Mesenchymal stem cell (in vitro differentiated cells and primary cell): ENCODE measurements at regions not wholly inside any gene's neighbourhood (a gene's known extent, or its start where the extent isn't known, plus 50 kb on each side); places are given as distances from the start of the nearest gene placed in this dataset.

Experiments used
- DNase-seq: peaks from one replicate; pipeline ENCODE4 v3.0.0-alpha.2; 2013
- H2AFZ ChIP-seq: one replicate; pipeline ENCODE4 v1.6.1; 2013; ENCODE audit warnings: low read depth, mild to moderate bottlenecking, control low read depth, inconsistent platforms, low read length, moderate library complexity
- H2AK5ac ChIP-seq: 2 replicates; pipeline ENCODE4 v1.6.1; 2013; ENCODE audit warnings: low read length, moderate library complexity, mild to moderate bottlenecking, inconsistent platforms; ENCODE audit not compliant: severe bottlenecking
- H2BK120ac ChIP-seq: one replicate; pipeline ENCODE4 v1.6.1; 2013; ENCODE audit warnings: low read depth, mild to moderate bottlenecking, inconsistent platforms, low read length, moderate library complexity
- H2BK12ac ChIP-seq, 2 experiments: one replicate each; pipeline ENCODE4 v1.6.1; 2013; ENCODE audit warnings: inconsistent platforms in 2 of 2, low read length in 2 of 2, mild to moderate bottlenecking in 2 of 2, moderate library complexity in 2 of 2, control low read depth in 1 of 2
- H2BK15ac ChIP-seq: one replicate; pipeline ENCODE4 v1.6.1; 2013; ENCODE audit warnings: mild to moderate bottlenecking, low read depth, inconsistent platforms; ENCODE audit not compliant: poor library complexity, severe bottlenecking
- H2BK5ac ChIP-seq: 2 replicates; pipeline ENCODE4 v1.6.1; 2013; ENCODE audit warnings: low read depth, mild to moderate bottlenecking, low read length, control low read depth, inconsistent platforms; ENCODE audit not compliant: poor library complexity, severe bottlenecking
- H3K14ac ChIP-seq, 2 experiments: one replicate each; pipeline ENCODE4 v1.6.1; 2013; ENCODE audit warnings: inconsistent platforms in 2 of 2, low read length in 2 of 2, control low read depth in 1 of 2, mild to moderate bottlenecking in 1 of 2, moderate library complexity in 1 of 2
- H3K18ac ChIP-seq, 2 experiments: one replicate each; pipeline ENCODE4 v1.6.1; 2013; ENCODE audit warnings: inconsistent platforms in 2 of 2, low read length in 2 of 2, control low read depth in 1 of 2, low read depth in 1 of 2, mild to moderate bottlenecking in 1 of 2
- H3K23ac ChIP-seq, 2 experiments: one replicate each; pipeline ENCODE4 v1.6.1; 2013; ENCODE audit warnings: inconsistent platforms in 2 of 2, low read length in 2 of 2, mild to moderate bottlenecking in 2 of 2, moderate library complexity in 2 of 2, control low read depth in 1 of 2
- H3K27ac ChIP-seq: 2 replicates; pipeline ENCODE4 v1.5.1; 2013; ENCODE audit warnings: mild to moderate bottlenecking, moderate library complexity, low read length, control low read depth, inconsistent platforms; ENCODE audit not compliant: poor library complexity, severe bottlenecking
- H3K27me3 ChIP-seq, 2 experiments: 2 replicates each; pipeline versions ENCODE4 v1.6.1 to v1.7.0; 2013; ENCODE audit warnings: low read length in 2 of 2, mild to moderate bottlenecking in 2 of 2, moderate library complexity in 2 of 2, control low read depth in 1 of 2, inconsistent platforms in 1 of 2; ENCODE audit not compliant: control insufficient read depth in 1 of 2, insufficient read depth in 1 of 2
- H3K36me3 ChIP-seq, 2 experiments: 2 replicates each; pipeline versions ENCODE4 v1.6.1 to v1.7.0; 2013; ENCODE audit warnings: low read length in 2 of 2, control low read depth in 1 of 2, inconsistent platforms in 1 of 2, low read depth in 1 of 2, mild to moderate bottlenecking in 1 of 2; ENCODE audit not compliant: insufficient read depth in 2 of 2, control insufficient read depth in 1 of 2
- H3K4ac ChIP-seq, 2 experiments: one replicate each; pipeline ENCODE4 v1.6.1; 2013; ENCODE audit warnings: inconsistent platforms in 2 of 2, low read length in 2 of 2, mild to moderate bottlenecking in 2 of 2, moderate library complexity in 2 of 2, control low read depth in 1 of 2, low read depth in 1 of 2
- H3K4me1 ChIP-seq: 2 replicates; pipeline ENCODE4 v1.6.1; 2013; ENCODE audit warnings: low read depth, low read length, control low read depth; ENCODE audit not compliant: control insufficient read depth, insufficient read depth
- H3K4me2 ChIP-seq: 2 replicates; pipeline ENCODE4 v1.6.1; 2013; ENCODE audit warnings: low read length, mild to moderate bottlenecking, inconsistent platforms; ENCODE audit not compliant: poor library complexity, severe bottlenecking
- H3K4me3 ChIP-seq, 2 experiments: 2 replicates each; pipeline versions ENCODE4 v1.5.1 to v1.7.0; 2013; ENCODE audit warnings: low read length in 2 of 2, mild to moderate bottlenecking in 2 of 2, control low read depth in 1 of 2, low read depth in 1 of 2; ENCODE audit not compliant: insufficient read depth in 1 of 2
- H3K79me1 ChIP-seq: replicated peaks from 2 replicates; pipeline ENCODE4 v1.6.1; 2013; ENCODE audit warnings: mild to moderate bottlenecking, control low read depth, low read length, inconsistent platforms; ENCODE audit not compliant: poor library complexity, severe bottlenecking
- H3K9ac ChIP-seq: 2 replicates; pipeline ENCODE4 v1.7.0; 2013; ENCODE audit warnings: mild to moderate bottlenecking, low read length, moderate library complexity
- H3K9me3 ChIP-seq: 2 replicates; pipeline ENCODE4 v1.7.0; 2013; ENCODE audit warnings: mild to moderate bottlenecking, low read length; ENCODE audit not compliant: control insufficient read depth
- H4K8ac ChIP-seq: one replicate; pipeline ENCODE4 v1.6.1; 2013; ENCODE audit warnings: inconsistent platforms, mild to moderate bottlenecking, low read length, moderate library complexity
- H4K91ac ChIP-seq: one replicate; pipeline ENCODE4 v1.6.1; 2013; ENCODE audit warnings: mild to moderate bottlenecking, low read length, inconsistent platforms
- WGBS: methylation state at CpG from one replicate; pipeline ENCODE4 v1.1.7; 2013; ENCODE audit warnings: mixed read lengths; 5-methylcytosine and 5-hydroxymethylcytosine counted together

- no peak overlapping the region for H2BK5ac ChIP-seq
- no peaks in the 10 kb centered on the region for H3K4me1 ChIP-seq
- no peak overlapping the region for H4K91ac ChIP-seq
- DNase-seq: no peak
- H2BK12ac ChIP-seq: no peak overlapping the region
- no peak overlapping the region for H3K4me3 ChIP-seq
- WGBS: 96% methylated on average over 2 of the region's 2 CpGs
- no peak overlapping the region for H3K18ac ChIP-seq
- H3K4me2 ChIP-seq: no peak overlapping the region
- no peak overlapping the region for H2AK5ac ChIP-seq
- no peaks in the 10 kb centered on the region for H3K27me3 ChIP-seq
- H3K36me3 ChIP-seq: no peaks in the 10 kb centered on the region
- no peaks in the 10 kb centered on the region for H3K79me1 ChIP-seq
- no peak overlapping the region for H2AFZ ChIP-seq
- H2BK120ac ChIP-seq: no peak overlapping the region
- H2BK15ac ChIP-seq: no peak overlapping the region
- H4K8ac ChIP-seq: no peak overlapping the region
- H3K27ac ChIP-seq: no peak overlapping the region
- no peak overlapping the region for H3K14ac ChIP-seq
- H3K9me3 ChIP-seq: peaks cover 9% of the 10 kb centered on the region
- H3K4ac ChIP-seq: no peak overlapping the region
- H3K23ac ChIP-seq: no peak overlapping the region
- no peak overlapping the region for H3K9ac ChIP-seq
These were observed 1170.3 kb downstream of the OLFM4 start for GRCh38 chr13:54198911-54199310.

GRCh38 chr13:54206626-54207025 lies 1178.0 kb downstream of the OLFM4 start:
- Histone ChIP-seq H3K18ac (no peak overlapping the region), H4K8ac (no peak overlapping the region), H2BK12ac (no peak overlapping the region), H3K9ac (no peak overlapping the region), H3K36me3 (no peaks in the 10 kb centered on the region), H3K79me1 (no peaks in the 10 kb centered on the region), H3K23ac (no peak overlapping the region), H3K14ac (no peak overlapping the region), H3K27ac (no peak overlapping the region), H3K9me3 (peaks cover 3% of the 10 kb centered on the region), H3K4me2 (no peak overlapping the region), H3K4me1 (no peaks in the 10 kb centered on the region), H2AK5ac (no peak overlapping the region), H2BK5ac (no peak overlapping the region), H4K91ac (no peak overlapping the region), H2BK15ac (no peak overlapping the region), H3K27me3 (no peaks in the 10 kb centered on the region), H2AFZ (no peak overlapping the region), H3K4me3 (no peak overlapping the region), H2BK120ac (no peak overlapping the region), H3K4ac (no peak overlapping the region)
- whole genome bisulfite sequencing: no CpG with 5 or more reads among the region's 1 CpG
- no peak for DNase-seq

GRCh38 chr13:54210397-54211049 lies 1181.9 kb downstream of the OLFM4 start:
- Histone ChIP-seq H3K36me3 (no peaks in the 10 kb centered on the region), H3K9me3 (peaks cover 7% of the 10 kb centered on the region), H3K79me1 (no peaks in the 10 kb centered on the region), H3K18ac (no peak overlapping the region), H3K23ac (no peak overlapping the region), H3K4me2 (no peak overlapping the region), H2BK120ac (no peak overlapping the region), H3K9ac (no peak overlapping the region), H3K4me3 (no peak overlapping the region), H3K27ac (no peak overlapping the region), H3K14ac (no peak overlapping the region), H2AK5ac (no peak overlapping the region), H2BK15ac (no peak overlapping the region), H4K91ac (no peak overlapping the region), H3K4me1 (no peaks in the 10 kb centered on the region), H2BK5ac (no peak overlapping the region), H3K4ac (no peak overlapping the region), H3K27me3 (no peaks in the 10 kb centered on the region), H4K8ac (no peak overlapping the region), H2AFZ (no peak overlapping the region), H2BK12ac (no peak overlapping the region)
- no peak for DNase-seq
- WGBS: 81% methylated on average over 2 of the region's 2 CpGs

GRCh38 chr13:54216221-54216620 lies 1187.6 kb downstream of the OLFM4 start:
- no peaks in the 10 kb centered on the region for H3K79me1 ChIP-seq
- H3K4me2 ChIP-seq: no peak overlapping the region
- no peak overlapping the region for H3K23ac ChIP-seq
- H2AFZ ChIP-seq: no peak overlapping the region
- no peaks in the 10 kb centered on the region for H3K27me3 ChIP-seq
- H3K9me3 ChIP-seq: peaks cover 14% of the 10 kb centered on the region
- H3K18ac ChIP-seq: no peak overlapping the region
- no CpG with 5 or more reads among the region's 2 CpGs for WGBS
- no peak overlapping the region for H2AK5ac ChIP-seq
- H3K14ac ChIP-seq: no peak overlapping the region
- H3K4me3 ChIP-seq: no peak overlapping the region
- no peak overlapping the region for H3K4ac ChIP-seq
- no peak overlapping the region for H4K91ac ChIP-seq
- H3K9ac ChIP-seq: no peak overlapping the region
- H3K27ac ChIP-seq: no peak overlapping the region
- no peak overlapping the region for H4K8ac ChIP-seq
- H2BK5ac ChIP-seq: no peak overlapping the region
- no peak for DNase-seq
- no peak overlapping the region for H2BK15ac ChIP-seq
- no peaks in the 10 kb centered on the region for H3K4me1 ChIP-seq
- no peak overlapping the region for H2BK12ac ChIP-seq
- H3K36me3 ChIP-seq: no peaks in the 10 kb centered on the region
- H2BK120ac ChIP-seq: no peak overlapping the region
